ENCODE measurements at regions not wholly inside any gene's neighbourhood (a gene's known extent, or its start where the extent isn't known, plus 50 kb on each side); places are given as distances from the start of the nearest gene placed in this dataset.

DNA sequence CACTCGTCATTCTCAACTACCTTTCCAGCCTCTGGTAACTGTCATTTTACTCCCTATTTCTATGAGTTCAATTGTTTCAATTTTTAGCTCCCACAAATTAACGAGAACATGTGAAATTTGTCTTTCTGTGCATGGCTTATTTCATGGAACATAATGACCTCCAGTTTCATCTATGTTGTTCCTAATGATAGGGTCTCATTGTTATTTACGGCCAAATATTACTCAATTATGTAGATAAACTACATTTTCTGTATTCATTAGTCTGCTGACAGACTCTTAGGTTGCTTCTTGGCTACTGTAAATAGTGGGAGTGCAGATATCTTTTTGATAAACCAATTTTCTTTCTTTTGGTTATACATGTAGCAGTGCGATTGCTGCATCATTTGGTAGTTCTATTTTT, 374.9 kb upstream of the ROBO1 start:
- no peak for DNase-seq

DNA sequence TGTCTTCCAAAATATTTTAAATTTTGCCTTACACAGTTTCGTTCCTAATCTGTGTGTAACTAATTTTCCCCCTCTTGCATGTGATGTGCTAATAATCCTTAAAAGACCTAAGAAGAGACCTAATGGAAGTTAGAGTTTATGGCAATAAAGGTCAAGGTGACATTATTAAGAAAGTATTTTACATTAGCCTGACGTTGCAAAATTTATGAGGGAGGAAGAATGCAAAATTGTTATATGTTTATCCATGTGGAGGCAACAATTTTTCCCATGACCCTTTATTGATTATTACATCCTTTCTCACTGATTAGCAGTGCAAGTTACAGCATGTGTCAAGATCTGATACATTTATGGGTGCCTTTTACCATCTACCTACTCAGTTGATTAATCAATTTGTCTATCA, 373.8 kb upstream of the ROBO1 start:
- no peak for DNase-seq

DNA sequence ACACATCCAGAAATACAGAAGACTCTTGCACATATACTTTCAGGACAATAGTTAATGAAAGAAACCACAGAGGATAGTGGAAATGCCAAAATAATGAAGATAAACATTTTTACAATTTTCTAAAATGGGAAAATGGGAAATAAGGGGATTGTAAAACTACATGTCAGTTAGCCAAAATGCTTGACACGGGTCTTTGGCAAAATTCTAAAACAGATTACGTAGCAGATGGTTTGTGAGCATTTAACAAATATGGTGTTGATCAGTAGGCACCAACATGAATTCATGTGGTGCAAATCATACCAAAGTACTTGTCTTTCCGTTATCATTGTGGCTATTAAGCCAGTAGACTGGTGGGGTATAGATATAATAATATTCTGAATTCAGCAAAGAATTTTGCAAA, 348.5 kb upstream of the ROBO1 start:
- no peak for DNase-seq

DNA sequence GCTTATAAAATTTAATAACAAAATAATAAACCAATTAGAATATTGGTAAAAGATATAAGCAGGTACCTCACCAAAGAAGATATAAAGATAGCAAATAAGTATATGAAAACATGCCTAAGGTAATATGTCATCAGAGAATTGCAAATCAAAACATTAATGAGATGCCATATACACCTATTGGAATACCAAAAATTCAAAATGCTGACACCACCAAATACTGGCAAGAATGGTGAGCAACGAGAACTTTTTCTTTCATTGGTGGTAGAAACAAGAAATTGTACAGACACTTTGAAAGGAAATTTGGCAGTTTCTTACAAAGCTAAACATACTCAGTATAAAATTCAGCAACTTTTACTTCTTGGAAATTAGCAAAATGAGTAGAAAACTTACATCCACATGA, 346.9 kb upstream of the ROBO1 start:
- DNase-seq = no peak

DNA sequence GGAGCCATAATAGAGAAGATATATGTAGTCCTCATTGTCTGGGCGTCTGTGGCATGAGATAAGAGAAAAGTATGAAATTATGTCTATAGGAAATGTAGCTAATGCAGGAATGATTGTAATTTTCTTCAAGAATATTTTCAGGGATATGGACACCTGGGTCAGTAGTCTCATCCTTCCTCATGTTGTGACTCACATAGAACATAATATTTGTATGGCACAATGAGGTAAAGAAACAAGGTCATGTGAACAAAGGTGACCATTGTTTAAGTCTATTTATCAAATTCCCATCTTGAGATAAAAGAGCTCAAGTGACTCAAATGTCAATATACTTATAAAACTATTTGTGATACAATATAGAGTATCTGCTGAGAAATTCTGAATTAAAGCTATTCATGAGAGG, 345.5 kb upstream of the ROBO1 start:
- no peak for DNase-seq

DNA sequence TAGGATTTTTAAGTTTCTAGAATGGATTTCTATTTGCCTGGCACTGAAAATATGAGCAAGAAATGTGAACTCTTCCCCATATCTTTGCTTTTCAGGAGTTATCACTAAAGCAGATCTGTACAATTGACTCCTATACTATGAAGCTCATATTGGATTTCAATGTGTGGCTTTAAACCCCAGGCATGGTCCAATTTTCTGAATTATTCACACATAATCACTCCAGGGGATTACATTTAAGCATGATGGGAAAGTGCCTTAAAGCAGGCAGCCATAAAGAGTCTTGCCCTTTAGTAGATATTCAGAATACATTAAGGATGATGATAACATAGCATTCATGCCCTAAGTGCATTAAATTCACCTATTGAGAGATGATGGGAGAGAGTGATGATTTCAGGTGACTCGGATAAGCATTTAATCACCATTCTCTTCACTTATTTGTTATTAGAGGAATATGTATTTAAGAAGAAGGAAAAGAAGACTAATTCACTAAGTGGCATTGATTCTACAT, 331.8 kb upstream of the ROBO1 start:
- no peak for DNase-seq

DNA sequence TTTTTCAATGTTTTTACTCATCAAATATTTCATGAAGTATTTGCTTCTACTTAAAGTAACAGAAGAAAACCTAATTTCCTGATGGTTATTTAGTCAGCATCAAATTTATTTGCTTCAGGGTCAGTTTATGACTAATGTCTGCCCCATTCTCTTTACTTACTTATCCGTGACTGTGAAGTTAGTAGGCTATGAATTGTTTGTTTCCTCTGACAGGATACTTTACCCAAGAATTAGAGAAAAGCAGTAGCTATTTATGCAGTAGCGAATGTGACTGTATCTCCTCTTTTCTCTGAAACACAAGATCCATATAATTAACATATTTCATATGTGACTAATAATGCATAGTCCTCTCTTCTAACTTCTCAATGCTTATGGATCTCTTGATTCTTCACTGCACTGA, 329.9 kb upstream of the ROBO1 start:
- DNase-seq = no peak

DNA sequence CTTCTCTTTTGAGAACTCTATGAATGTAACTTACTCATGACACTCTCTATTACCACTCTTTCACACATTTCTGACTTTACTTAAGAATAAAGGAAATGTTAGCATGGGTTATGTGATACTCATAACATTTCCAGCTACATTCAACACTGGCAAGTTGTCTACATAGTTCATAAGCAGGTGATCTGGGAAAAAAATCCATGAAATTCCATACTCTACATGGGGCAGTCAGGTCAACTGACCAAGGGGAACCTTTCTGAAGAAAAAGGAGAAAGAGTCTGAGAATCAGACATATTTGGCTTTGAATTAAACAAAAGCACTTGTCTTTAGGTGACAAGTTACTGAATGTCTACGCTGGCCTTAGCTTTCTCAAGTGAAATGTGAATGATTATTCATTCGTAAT, 329.1 kb upstream of the ROBO1 start:
- DNase-seq = no peak

DNA sequence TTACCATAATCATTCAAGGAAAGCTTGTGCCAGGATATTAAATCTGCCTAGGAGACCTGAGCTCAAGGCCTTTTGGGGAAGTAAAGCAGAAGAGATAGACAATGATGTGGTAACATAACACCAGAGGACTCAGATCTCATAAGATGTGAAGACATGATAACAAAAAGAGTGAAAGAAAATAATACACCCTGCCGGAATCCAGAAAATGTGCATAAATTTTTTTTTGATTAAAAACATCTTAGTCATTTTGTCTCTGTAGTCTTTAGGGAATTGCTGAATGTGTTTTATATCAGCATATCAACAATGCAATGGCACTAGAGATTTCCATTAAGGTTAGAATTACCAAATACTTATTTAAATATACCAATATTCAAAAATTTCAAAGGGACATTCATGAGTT, 326.8 kb upstream of the ROBO1 start:
- DNase-seq = no peak

DNA sequence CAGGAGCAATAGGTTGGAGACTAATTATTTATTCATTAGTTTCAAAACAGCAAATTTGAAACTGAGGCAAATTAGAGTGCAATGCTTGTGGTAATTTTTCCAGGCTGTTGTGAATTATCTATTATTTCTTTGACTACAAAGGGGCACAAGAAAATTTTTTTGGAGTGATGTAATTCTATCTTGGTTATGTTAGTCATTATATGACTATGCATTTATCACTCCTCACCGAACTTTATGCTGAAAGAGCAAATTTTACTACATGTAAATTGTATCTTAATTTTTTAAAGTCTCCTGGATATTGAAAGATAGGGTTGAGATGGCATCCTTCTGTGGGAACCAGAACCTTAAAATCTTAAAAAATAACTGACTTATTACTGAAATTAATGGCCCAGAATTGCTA, 320.0 kb upstream of the ROBO1 start:
- DNase-seq = no peak

DNA sequence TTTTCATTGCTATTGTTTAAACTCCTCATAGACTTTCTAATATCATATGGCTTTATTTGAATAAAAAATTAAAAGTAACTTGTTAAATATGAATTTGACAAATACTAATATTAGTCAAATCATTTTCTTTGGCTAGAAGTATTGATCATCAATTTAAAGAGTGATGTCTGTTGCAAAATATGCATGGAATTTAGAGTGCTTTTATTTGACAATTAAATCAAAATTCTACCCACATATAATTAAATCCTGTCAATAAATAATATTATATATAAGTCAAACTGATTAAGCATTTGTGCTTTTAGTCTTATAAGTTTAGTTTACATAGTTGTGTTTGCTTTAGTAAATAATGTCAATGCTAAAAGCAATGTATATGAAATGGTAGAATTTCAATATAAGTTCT, 318.6 kb upstream of the ROBO1 start:
- DNase-seq = no peak

DNA sequence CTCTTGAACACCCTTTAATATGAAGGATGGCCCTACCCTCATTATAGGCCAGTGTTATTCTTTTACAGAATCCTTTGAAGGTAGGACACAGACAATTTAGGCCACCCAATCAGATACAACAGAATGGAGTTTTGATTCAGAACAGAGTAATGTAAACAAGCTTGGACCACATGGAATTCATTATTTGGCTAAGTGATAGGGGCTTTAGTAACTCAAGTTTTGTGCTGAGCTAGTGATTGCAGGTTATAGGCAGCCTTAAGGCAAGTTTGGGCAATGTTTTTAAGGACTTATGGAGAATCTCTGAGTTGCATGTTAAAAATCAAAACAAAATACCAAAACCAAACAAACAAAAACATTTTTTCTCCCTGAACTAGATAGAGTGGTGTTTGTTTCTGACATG, 312.1 kb upstream of the ROBO1 start:
- DNase-seq = no peak

DNA sequence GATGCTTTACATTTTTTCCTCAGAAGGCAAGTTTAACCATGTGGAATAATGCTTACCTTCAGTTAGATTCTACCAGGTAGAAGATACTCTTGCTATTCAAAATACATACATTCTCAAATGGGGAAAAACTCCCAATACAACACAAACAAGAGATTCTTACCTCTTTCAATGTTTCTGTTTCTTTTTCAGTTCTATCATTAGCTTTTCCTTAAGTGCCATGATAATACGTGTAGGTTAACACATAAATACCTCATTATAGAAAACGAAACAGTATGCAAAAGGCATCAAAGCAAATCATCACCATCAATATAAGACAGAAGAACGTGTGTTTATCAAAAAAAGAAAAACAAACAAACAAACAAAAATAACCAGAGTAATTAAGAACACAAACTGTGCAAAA, 300.7 kb upstream of the ROBO1 start:
- no peak for DNase-seq

DNA sequence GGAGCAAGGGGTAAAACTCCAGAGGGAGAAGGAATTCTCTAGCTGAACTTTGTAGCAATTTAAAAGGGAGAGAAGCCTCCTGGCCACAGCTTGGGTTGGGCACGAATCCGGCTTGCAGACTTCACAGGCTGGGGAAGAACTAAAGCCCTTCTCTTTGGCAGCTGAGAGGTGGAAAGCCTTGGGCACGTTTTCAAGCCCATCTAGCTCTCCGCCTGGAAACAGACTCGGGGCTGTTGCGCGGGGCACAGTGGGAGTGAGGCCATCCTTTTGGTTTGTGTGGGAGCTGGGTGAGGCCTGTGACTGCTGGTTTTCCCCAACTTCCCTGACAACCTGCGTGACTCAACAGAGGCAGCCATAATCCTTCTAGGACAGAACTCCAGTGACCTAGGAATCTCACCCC, 295.7 kb upstream of the ROBO1 start:
- no peak for DNase-seq

DNA sequence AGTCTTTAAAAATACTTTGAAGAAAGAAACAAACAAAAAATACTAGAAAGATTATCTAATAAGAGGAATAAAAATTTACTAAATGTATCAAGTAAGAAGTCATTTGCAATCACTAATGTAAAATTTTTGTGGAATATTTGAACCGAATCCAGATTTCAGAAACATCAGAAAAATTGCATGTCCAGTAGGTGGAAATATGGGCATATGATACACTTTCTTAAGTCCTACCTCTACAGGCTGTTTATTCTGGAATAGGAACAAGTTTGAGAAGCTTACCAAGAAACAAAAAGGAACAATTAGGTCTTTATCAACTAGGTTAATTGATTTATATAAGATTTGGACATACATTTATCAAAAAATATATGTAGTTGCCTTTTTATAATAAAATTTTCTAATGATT, 292.9 kb upstream of the ROBO1 start:
- no peak for DNase-seq

DNA sequence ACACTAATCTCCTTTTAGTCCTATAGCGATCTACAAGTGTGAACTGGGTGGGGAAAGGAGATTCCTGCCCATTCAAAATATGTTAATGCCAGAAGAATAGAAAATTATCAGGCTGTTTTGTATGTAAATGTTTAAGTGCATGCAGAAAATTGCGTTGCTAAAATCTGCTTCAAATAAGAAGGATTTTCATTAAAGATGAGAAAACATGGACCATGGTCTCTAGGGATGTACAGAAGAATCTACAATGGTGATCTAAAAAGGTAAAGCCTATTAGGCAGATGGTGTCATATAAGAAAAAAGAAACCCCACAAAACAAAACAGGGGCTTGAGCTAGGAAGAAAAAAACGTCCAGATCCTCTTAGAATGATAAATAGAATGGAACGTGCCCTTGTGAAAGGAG, 287.5 kb upstream of the ROBO1 start:
- no peak for DNase-seq

DNA sequence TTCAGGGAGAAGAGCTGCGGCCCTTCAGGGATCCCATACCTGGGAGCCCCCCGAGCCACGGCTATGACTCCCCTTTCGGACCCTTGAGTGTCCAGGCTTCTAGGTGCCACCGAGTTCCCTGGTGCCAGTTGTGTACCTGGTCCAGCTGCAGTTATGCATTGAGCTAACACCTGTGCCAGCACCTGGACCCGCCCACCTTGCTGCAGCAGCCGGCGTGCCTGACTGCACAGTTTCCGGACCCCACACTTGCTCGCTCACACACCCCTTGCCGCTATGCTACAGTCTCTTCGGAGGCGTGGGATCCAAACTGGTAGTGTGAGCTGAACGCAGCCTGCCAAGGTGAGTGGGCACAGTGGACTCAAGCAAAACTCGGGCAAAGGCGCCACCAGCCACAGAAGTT, 284.5 kb upstream of the ROBO1 start:
- no peak for DNase-seq

DNA sequence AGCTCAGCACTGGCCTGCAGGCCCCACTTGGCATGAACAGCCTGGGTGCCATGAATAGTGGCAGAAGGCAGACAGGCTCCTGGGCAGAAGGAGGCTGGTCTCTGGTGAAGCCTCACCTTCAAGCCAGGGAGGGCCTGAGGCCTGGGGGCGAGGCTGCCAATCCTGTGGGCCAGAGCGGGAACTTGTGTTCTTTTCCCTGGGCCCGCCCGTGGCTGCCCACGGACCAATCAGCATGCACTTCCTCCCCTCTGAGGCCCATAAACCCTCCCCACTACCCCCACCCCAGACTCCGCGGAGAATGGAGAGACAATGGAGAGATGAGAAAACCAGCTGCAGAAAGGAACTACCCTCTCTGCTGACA, 283.8 kb upstream of the ROBO1 start:
- no peak for DNase-seq

DNA sequence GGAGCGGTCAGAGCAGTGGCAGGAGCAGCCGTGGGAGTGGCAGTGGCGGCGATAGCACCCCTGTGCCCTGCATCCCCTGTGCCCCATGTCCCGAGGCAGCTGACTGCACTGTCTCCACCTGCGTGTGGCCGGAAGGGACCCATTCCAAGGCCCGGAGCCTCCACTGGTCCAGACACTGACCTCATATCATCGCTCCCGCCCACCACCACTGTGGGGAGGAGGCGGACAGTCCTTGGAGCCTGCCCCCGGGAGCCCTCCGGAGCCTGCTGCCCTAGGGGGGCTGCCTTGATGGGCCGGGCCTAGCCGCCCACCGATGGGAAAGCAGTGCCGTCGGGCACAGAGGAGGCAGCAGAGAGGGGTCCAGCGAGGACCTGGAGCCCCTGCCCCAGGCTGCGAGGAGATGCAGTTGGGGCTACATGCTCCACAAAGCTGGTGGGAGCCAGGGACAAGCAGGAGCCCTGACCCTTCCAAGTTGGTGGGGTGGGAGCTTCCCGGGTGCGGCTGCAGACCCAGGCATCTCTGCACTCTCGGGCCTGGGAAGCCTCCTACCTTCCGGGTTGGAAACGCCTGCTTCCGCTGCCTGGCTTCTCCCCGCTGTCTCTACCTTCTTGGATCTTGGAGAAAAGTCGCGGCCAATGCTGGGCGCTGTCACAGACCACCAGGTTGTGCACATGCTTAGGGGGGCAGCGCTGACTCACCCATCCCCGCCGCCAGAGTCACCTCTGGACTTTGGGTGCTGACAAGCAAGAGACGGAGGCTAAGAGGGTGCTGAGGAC, 283.2 kb upstream of the ROBO1 start:
- no peak for DNase-seq

DNA sequence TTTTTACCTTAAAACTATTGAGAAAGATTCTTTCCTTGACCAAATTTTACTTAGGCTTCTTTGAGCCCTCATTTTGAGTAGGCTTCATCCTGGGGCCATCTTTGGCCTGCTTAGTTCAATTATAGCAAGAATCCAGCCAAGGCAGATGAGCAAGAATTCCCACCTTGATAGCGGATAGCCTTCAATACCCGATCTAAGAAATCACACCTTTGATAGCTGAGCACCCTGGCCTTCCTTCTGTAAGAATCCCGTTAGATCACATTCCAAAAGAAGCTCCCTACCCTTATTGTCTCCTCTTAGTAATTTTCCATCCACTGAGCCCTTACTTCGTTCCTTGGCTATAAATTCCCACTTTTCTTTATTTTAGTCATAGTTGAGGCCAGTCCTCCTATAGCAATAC, 275.4 kb upstream of the ROBO1 start:
- DNase-seq = no peak

DNA sequence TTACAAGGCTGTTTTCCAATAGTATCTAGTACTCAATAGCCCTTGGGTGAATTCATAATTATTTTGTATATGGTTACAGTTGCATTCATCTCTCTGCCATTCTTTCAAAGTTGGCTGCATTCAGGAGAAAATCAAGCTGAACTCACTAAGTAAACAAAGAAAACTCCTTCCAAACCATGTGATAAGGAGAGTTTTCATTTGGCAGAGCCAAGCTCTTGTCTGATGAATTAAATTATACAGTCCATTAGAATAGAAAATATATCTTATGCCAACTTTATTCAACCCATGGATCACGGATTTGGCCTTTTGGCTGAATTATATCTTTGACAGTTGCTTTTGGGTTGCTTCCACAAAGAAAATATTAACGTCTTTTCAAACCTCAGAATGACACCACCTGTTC, 272.3 kb upstream of the ROBO1 start:
- no peak for DNase-seq

DNA sequence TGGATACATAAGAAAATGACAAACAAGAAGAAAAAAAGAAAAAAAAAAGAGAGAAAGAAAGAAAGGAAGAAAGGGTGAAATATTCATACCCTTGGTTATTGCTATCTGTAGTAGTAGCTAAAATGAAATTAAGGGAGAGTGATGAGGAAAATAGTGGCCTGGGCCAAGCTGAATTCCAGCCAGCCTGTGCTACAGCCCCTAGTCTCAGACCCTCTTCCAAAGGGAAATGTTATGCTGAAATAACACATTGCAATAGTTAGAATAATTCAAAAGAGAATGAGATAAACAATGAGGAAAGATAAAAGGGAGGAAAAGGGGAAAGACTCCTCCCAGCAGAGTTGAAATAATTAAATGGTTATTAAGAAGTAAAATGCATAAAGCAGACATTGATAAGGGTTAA, 268.4 kb upstream of the ROBO1 start:
- no peak for DNase-seq

DNA sequence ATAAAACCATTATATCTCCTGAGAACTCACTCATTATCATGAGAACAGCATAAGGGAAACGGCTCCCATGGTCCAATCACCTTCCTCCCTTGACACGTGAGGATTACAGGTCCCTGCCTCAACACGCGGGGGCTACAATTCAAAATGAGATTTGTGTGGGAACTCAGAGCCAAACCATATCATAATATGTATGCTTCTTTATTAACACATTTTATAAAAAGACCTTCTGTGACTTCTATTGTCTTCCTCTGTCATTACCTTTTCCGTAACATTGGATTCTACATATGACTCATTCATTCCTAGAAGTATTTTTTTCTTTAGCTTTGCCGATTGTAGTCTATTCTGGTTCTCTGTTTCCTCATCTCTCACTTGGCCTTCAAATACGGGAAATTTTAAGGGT, 267.2 kb upstream of the ROBO1 start:
- DNase-seq = no peak

DNA sequence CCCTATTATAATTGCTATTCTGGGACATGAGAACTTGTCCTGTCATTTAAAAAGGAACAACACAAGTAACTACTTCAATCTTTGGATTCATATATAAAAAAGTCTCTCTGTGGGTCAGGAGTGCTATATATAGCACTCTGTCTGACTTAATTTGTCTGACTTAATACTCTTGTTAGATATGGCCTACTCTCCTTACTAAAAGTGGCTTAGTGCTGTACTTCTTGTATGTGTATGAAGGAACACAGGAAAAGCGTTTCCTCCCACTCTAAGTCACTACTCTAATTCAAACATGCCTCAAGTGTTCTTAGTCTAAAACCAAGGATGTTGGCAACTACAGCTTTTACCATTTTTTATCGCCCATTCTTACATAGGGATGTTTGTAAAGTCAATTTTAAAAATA, 255.2 kb upstream of the ROBO1 start:
- DNase-seq = no peak

DNA sequence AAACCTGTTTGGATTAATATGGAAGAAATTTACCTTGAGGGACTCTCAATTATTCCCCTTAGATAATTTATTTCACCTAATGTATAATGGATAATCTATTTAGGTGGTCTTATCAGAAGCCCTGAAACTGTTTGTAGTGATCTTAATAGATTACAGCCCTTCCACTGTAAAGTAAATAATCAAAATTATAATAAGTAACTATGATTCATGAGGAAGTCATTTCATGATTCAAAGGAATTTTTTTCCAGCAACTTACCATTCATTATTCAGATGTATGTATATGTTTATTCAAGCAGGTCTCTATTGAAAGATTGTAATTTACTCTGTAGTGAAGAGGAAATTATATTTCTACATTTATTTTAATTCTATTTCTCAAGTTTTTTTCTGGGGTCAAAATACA, 250.6 kb upstream of the ROBO1 start:
- no peak for DNase-seq

DNA sequence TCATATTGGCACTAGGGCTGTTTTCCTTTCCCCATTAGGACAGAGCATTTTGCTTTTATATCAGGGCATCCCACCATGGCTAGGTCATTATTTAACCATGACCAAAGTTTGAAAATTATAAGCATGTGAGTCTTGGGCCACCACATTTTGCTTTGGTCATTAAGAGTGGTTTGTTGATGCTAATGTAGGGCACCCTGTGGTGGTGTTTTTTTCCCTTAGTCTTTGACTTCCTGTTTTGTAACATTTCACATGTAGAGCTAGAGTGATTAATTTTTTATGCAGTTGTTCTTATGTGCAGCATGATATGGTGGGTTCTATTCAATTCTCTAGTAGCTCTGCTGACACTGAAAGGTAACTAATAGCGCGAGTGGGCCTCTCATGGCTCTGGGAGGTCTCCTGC, 249.6 kb upstream of the ROBO1 start:
- no peak for DNase-seq
